Small intestine (tissue), 7 donors: ENCODE measurements at regions not wholly inside any gene's neighbourhood (a gene's known extent, or its start where the extent isn't known, plus 50 kb on each side); places are given as distances from the start of the nearest gene placed in this dataset.

Experiments
- DNase-seq, 2 donors: peaks; one replicate each; pipeline versions ENCODE4 v3.0.0 to v3.0.0-alpha.2; 2013
- FAIRE-seq: peaks from 2 replicates; lab custom pipeline; 2012; peaks lifted over from hg19 to GRCh38; lab: Jason Lieb, UNC
- H3K27ac ChIP-seq, 3 donors: one replicate each; pipeline ENCODE4 v1.5.1; 2013; ENCODE audit warnings: low read length in 2 of 3, mild to moderate bottlenecking in 2 of 3, control low read depth in 1 of 3, inconsistent platforms in 1 of 3, low read depth in 1 of 3, moderate library complexity in 1 of 3
- H3K27me3 ChIP-seq, 3 donors: one replicate each; pipeline ENCODE4 v1.6.1; 2013; ENCODE audit warnings: low read length in 3 of 3, inconsistent platforms in 1 of 3; ENCODE audit not compliant: control insufficient read depth in 3 of 3, insufficient read depth in 3 of 3
- H3K36me3 ChIP-seq, 3 donors: one replicate each; pipeline ENCODE4 v1.6.1; 2013; ENCODE audit warnings: low read length in 3 of 3, inconsistent platforms in 1 of 3, low read depth in 1 of 3, mild to moderate bottlenecking in 1 of 3, moderate library complexity in 1 of 3; ENCODE audit not compliant: control insufficient read depth in 3 of 3, insufficient read depth in 2 of 3
- H3K4me1 ChIP-seq, 3 donors: one replicate each; pipeline ENCODE4 v1.6.1; 2013; ENCODE audit warnings: low read length in 2 of 3, inconsistent platforms in 1 of 3, low read depth in 1 of 3, mild to moderate bottlenecking in 1 of 3, moderate library complexity in 1 of 3; ENCODE audit not compliant: control insufficient read depth in 3 of 3, insufficient read depth in 2 of 3
- H3K4me3 ChIP-seq, 3 donors: one replicate each; pipeline ENCODE4 v1.5.1; 2013; ENCODE audit warnings: low read length in 3 of 3, control low read depth in 1 of 3, inconsistent platforms in 1 of 3, low read depth in 1 of 3, mild to moderate bottlenecking in 1 of 3, moderate library complexity in 1 of 3
- H3K9me3 ChIP-seq, 2 donors: one replicate each; pipeline ENCODE4 v1.6.1; 2013; ENCODE audit warnings: low read depth in 1 of 2, low read length in 1 of 2; ENCODE audit not compliant: control insufficient read depth in 2 of 2, insufficient read depth in 1 of 2
- WGBS, 3 donors: extraction: QIAGEN DNeasy Blood & Tissue Kit; methylation state at CpG; one replicate each; pipeline ENCODE4 v1.1.7; 2013; 5-methylcytosine and 5-hydroxymethylcytosine counted together
- donor health status: healthy with polysubstance abuse.
- donor health status: control.
- donor health status: control.
- donor health status: Bipolar disorder and iron deficiency.
- donor health status: healthy.

GRCh38 chr6:113765909-113766308 is 91.2 kb upstream of the MARCKS start:
- Histone ChIP-seq H3K4me3 (no peak overlapping the region), H3K4me1 (no peaks in the 10 kb centered on the region), H3K27ac (no peak overlapping the region), H3K36me3 (no peaks in the 10 kb centered on the region), H3K27me3 (no peaks in the 10 kb centered on the region), H3K9me3 (no peaks in the 10 kb centered on the region)
- DNase-seq (no peak), FAIRE-seq (no peak)
- 88 to 95% (median 91%) methylated on average over 1 of the region's 1 CpG for WGBS, 3 donors

- WGBS, 3 donors = 92 to 96% (median 95%) methylated on average over 3 of the region's 3 CpGs
- Histone ChIP-seq H3K4me3 (no peak overlapping the region), H3K27me3 (no peaks in the 10 kb centered on the region), H3K9me3 (no peaks in the 10 kb centered on the region), H3K4me1 (no peaks in the 10 kb centered on the region), H3K36me3 (no peaks in the 10 kb centered on the region), H3K27ac (no peak overlapping the region)
- DNase-seq (no peak), FAIRE-seq (no peak)
These were observed 89.2 kb upstream of the MARCKS start for GRCh38 chr6:113767985-113768384.

GRCh38 chr6:113772961-113773360 is 84.2 kb upstream of the MARCKS start:
- H3K4me3 ChIP-seq = no peak overlapping the region
- H3K9me3 ChIP-seq = no peaks in the 10 kb centered on the region
- H3K27ac ChIP-seq = no peak overlapping the region
- FAIRE-seq = no peak
- no peak for DNase-seq
- no peaks in the 10 kb centered on the region for H3K27me3 ChIP-seq
- no peaks in the 10 kb centered on the region for H3K36me3 ChIP-seq
- H3K4me1 ChIP-seq = no peaks in the 10 kb centered on the region
- 88 to 97% (median 93%) methylated on average over 1 of the region's 1 CpG for WGBS, 3 donors

- Histone ChIP-seq H3K36me3 (no peaks in the 10 kb centered on the region), H3K4me1 (no peaks in the 10 kb centered on the region), H3K27me3 (no peaks in the 10 kb centered on the region), H3K27ac (no peak overlapping the region), H3K9me3 (no peaks in the 10 kb centered on the region), H3K4me3 (no peak overlapping the region)
- FAIRE-seq (peak; percentile 39), DNase-seq (no peak)
- 95 to 97% (median 97%) methylated on average over 2 of the region's 2 CpGs for WGBS, 3 donors
These were observed 82.9 kb upstream of the MARCKS start for GRCh38 chr6:113774127-113774825.

GRCh38 chr6:113776998-113777397 is 80.1 kb upstream of the MARCKS start:
- H3K36me3 ChIP-seq = no peaks in the 10 kb centered on the region
- no peaks in the 10 kb centered on the region for H3K27me3 ChIP-seq
- WGBS, 3 donors = 25 to 58% (median 41%) methylated on average over 2 of the region's 2 CpGs
- H3K27ac ChIP-seq = no peak overlapping the region
- H3K4me1 ChIP-seq = no peaks in the 10 kb centered on the region
- H3K9me3 ChIP-seq = no peaks in the 10 kb centered on the region
- DNase-seq (no peak), FAIRE-seq (no peak)
- no peak overlapping the region for H3K4me3 ChIP-seq

- no peak overlapping the region for H3K27ac ChIP-seq
- no peaks in the 10 kb centered on the region for H3K27me3 ChIP-seq
These were observed 79.5 kb upstream of the MARCKS start for GRCh38 chr6:113777601-113778000.

GRCh38 chr6:113779656-113780055 is 77.5 kb upstream of the MARCKS start:
- DNase-seq (no peak), FAIRE-seq (no peak)
- 80 to 81% (median 81%) methylated on average over 2 of the region's 2 CpGs for WGBS, 3 donors
- Histone ChIP-seq H3K4me1 (no peaks in the 10 kb centered on the region), H3K36me3 (no peaks in the 10 kb centered on the region), H3K9me3 (no peaks in the 10 kb centered on the region), H3K4me3 (no peak overlapping the region), H3K27ac (no peak overlapping the region), H3K27me3 (no peaks in the 10 kb centered on the region)

More at GRCh38 chr6:113777601-113778000, 79.5 kb upstream of the MARCKS start:
- Histone ChIP-seq H3K36me3 (no peaks in the 10 kb centered on the region), H3K4me3 (no peak overlapping the region), H3K9me3 (no peaks in the 10 kb centered on the region), H3K4me1 (no peaks in the 10 kb centered on the region)
- DNase-seq (peak; percentile 47 to 64), FAIRE-seq (no peak)
- WGBS, 3 donors = 29 to 68% (median 47%) methylated on average over 4 of the region's 4 CpGs

- H3K27me3 ChIP-seq = no peaks in the 10 kb centered on the region
- H3K9me3 ChIP-seq = no peaks in the 10 kb centered on the region
- DNase-seq (no peak), FAIRE-seq (no peak)
- H3K27ac ChIP-seq = no peak overlapping the region
- H3K36me3 ChIP-seq = no peaks in the 10 kb centered on the region
- no peak overlapping the region for H3K4me3 ChIP-seq
- H3K4me1 ChIP-seq = peaks cover 0 to 9% (median 0%) of the 10 kb centered on the region in 3 donors
These were observed 74.5 kb upstream of the MARCKS start for GRCh38 chr6:113782636-113783035.

GRCh38 chr6:113786168-113786567 is 71.0 kb upstream of the MARCKS start:
- Histone ChIP-seq H3K4me1 (peaks cover 0 to 28% (median 0%) of the 10 kb centered on the region in 3 donors), H3K27me3 (no peaks in the 10 kb centered on the region), H3K9me3 (peaks cover 0 to under 1% of the 10 kb centered on the region in 2 donors), H3K27ac (peak overlapping the region in 2 of 3 donors; percentile 70 to 76), H3K4me3 (no peak overlapping the region), H3K36me3 (no peaks in the 10 kb centered on the region)
- FAIRE-seq (peak; percentile 90), DNase-seq (peak; percentile 91 to 96)
- WGBS, 3 donors = 12 to 48% (median 32%) methylated on average over 2 of the region's 2 CpGs
